GM21423 (cell line): ENCODE measurements at regions not wholly inside any gene's neighbourhood (a gene's known extent, or its start where the extent isn't known, plus 50 kb on each side); places are given as distances from the start of the nearest gene placed in this dataset.
"Not testable (repeated sequence)": the region's sequence is repeated elsewhere in the genome, so short reads cannot be mapped to it uniquely, and the experiment has no call there.

Experiments used
- ATAC-seq: cut with Tn5 transposase; IDR thresholded peaks from one replicate; pipeline ENCODE4 v1.9.1; 2021; ENCODE audit warnings: mild to moderate bottlenecking, moderate library complexity; ENCODE audit not compliant: unreplicated experiment

- no peak for ATAC-seq
Observed at GRCh38 chr12:73460212-73460611, 1077.4 kb upstream of the ATXN7L3B start.

GRCh38 chr12:73465106-73465505, 1072.5 kb upstream of the ATXN7L3B start:
- no peak for ATAC-seq

- no peak for ATAC-seq
Observed at GRCh38 chr12:73486256-73486655, 1051.4 kb upstream of the ATXN7L3B start.

GRCh38 chr12:73506611-73507010, 1031.0 kb upstream of the ATXN7L3B start:
- no peak for ATAC-seq

GRCh38 chr12:73514672-73515071, 1023.0 kb upstream of the ATXN7L3B start:
- ATAC-seq, result no peak

- ATAC-seq, result no peak
Observed at GRCh38 chr12:73517859-73518258, 1019.8 kb upstream of the ATXN7L3B start.

- ATAC-seq, result no peak
Observed at GRCh38 chr12:73529231-73529630, 1008.4 kb upstream of the ATXN7L3B start.

GRCh38 chr12:73529954-73530353, 1007.7 kb upstream of the ATXN7L3B start:
- ATAC-seq, result no peak

GRCh38 chr12:73531752-73532151, 1005.9 kb upstream of the ATXN7L3B start:
- no peak for ATAC-seq

GRCh38 chr12:73547421-73547820, 990.2 kb upstream of the ATXN7L3B start:
- no peak for ATAC-seq

- ATAC-seq, result no peak
Observed at GRCh38 chr12:73585136-73585535, 952.5 kb upstream of the ATXN7L3B start.

GRCh38 chr12:73589220-73589619, 948.4 kb upstream of the ATXN7L3B start:
- ATAC-seq, result no peak

- no peak for ATAC-seq
Observed at GRCh38 chr12:73598626-73599025, 939.0 kb upstream of the ATXN7L3B start.

GRCh38 chr12:73599268-73599667, 938.4 kb upstream of the ATXN7L3B start:
- no peak for ATAC-seq

- ATAC-seq, result not testable (repeated sequence)
Observed at GRCh38 chr12:73605925-73606324, 931.7 kb upstream of the ATXN7L3B start.

- no peak for ATAC-seq
Observed at GRCh38 chr12:73612551-73612950, 925.1 kb upstream of the ATXN7L3B start.

- no peak for ATAC-seq
Observed at GRCh38 chr12:73623421-73623820, 914.2 kb upstream of the ATXN7L3B start.

GRCh38 chr12:73625226-73625625, 912.4 kb upstream of the ATXN7L3B start:
- no peak for ATAC-seq

GRCh38 chr12:73629171-73629570, 908.5 kb upstream of the ATXN7L3B start:
- no peak for ATAC-seq

- ATAC-seq, result no peak
Observed at GRCh38 chr12:73629893-73630831, 907.5 kb upstream of the ATXN7L3B start.

GRCh38 chr12:73632191-73632590, 905.4 kb upstream of the ATXN7L3B start:
- ATAC-seq, result no peak

GRCh38 chr12:73632661-73633060, 905.0 kb upstream of the ATXN7L3B start:
- ATAC-seq, result no peak

- not testable (repeated sequence) for ATAC-seq
Observed at GRCh38 chr12:73639397-73639796, 898.2 kb upstream of the ATXN7L3B start.
